ENCODE measurements at regions not wholly inside any gene's neighbourhood (a gene's known extent, or its start where the extent isn't known, plus 50 kb on each side); places are given as distances from the start of the nearest gene placed in this dataset.

GRCh38 chr20:56873836-56874235, 244.7 kb downstream of the TFAP2C start:
- no peak for TF ChIP-seq SP1 (IDR thresholded peaks at IDR 0.05; ENCODE audit: low read depth)
- no peak for TF ChIP-seq CTCF (IDR thresholded peaks at IDR 0.05 in 2 of 3, conservative IDR thresholded peaks at IDR 0.05 in 1 of 3; ENCODE audit: borderline replicate concordance in 1 of 3, insufficient read depth in 1 of 3, low read depth in 2 of 3, low read length in 2 of 3)
- TF ChIP-seq RAD21 (IDR thresholded peaks at IDR 0.05; ENCODE audit: low read depth), result no peak
- no peak for TF ChIP-seq ELF1 (IDR thresholded peaks at IDR 0.05; ENCODE audit: borderline replicate concordance, low read depth)
- TF ChIP-seq POLR2AphosphoS5 (IDR thresholded peaks at IDR 0.05; ENCODE audit: low read depth, low read length), result no peak
- no peak for TF ChIP-seq ATF3 (IDR thresholded peaks at IDR 0.05)
